Lower lobe of right lung (tissue), 2 donors: ENCODE measurements at regions not wholly inside any gene's neighbourhood (a gene's known extent, or its start where the extent isn't known, plus 50 kb on each side); places are given as distances from the start of the nearest gene placed in this dataset.
A peak's percentile ranks its signal among the peaks of the same experiment; 100 is the strongest.

ENCODE experiments used
- ATAC-seq, 2 donors: fragments of 200-7000 bp; cut with Tn5 transposase; one replicate each; pipeline ENCODE4 v1.9.1; 2020 to 2022; ENCODE audit warnings: mild to moderate bottlenecking in 2 of 2, moderate library complexity in 2 of 2
- DNase-seq: peaks from one replicate; pipeline ENCODE4 v3.0.0-alpha.2; 2020
- H3K27ac ChIP-seq: fragments of 200-600 bp; one replicate; pipeline ENCODE4 v1.8.0; 2022
- H3K27me3 ChIP-seq: fragments of 200-600 bp; one replicate; pipeline ENCODE4 v1.8.0; 2022; ENCODE audit warnings: low read depth
- H3K36me3 ChIP-seq: fragments of 200-600 bp; one replicate; pipeline ENCODE4 v1.8.0; 2022; ENCODE audit warnings: mild to moderate bottlenecking
- H3K4me1 ChIP-seq: fragments of 200-600 bp; one replicate; pipeline ENCODE4 v1.8.0; 2022
- H3K4me3 ChIP-seq: fragments of 200-600 bp; one replicate; pipeline ENCODE4 v1.8.0; 2022; ENCODE audit warnings: mild to moderate bottlenecking
- H3K9me3 ChIP-seq: fragments of 200-600 bp; one replicate; pipeline ENCODE4 v1.8.0; 2022
- intact Hi-C: fragments of 100-400 bp; cut with DNase I; formaldehyde crosslinking; loops from one replicate; pipeline ENCODE4 v1.11.0; 2022
- TF ChIP-seq, protein P1 (sequence below): fragments of 200-600 bp; IDR thresholded peaks from one replicate; pipeline ENCODE4 v1.8.0; 2022; ENCODE audit warnings: antibody characterized with exemption, mild to moderate bottlenecking
- donor health status: DM: no; HTN: yes; CAD: no; lungs with severe emphysema.

GRCh38 chr13:40069173-40070044 lies 413.9 kb downstream of the COG6 start:
- H3K27me3 ChIP-seq = no peaks in the 10 kb centered on the region
- peak; percentile 91 for ATAC-seq
- TF ChIP-seq, protein P1, sequence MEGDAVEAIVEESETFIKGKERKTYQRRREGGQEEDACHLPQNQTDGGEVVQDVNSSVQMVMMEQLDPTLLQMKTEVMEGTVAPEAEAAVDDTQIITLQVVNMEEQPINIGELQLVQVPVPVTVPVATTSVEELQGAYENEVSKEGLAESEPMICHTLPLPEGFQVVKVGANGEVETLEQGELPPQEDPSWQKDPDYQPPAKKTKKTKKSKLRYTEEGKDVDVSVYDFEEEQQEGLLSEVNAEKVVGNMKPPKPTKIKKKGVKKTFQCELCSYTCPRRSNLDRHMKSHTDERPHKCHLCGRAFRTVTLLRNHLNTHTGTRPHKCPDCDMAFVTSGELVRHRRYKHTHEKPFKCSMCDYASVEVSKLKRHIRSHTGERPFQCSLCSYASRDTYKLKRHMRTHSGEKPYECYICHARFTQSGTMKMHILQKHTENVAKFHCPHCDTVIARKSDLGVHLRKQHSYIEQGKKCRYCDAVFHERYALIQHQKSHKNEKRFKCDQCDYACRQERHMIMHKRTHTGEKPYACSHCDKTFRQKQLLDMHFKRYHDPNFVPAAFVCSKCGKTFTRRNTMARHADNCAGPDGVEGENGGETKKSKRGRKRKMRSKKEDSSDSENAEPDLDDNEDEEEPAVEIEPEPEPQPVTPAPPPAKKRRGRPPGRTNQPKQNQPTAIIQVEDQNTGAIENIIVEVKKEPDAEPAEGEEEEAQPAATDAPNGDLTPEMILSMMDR = peak; percentile 87
- peak; percentile 68 for DNase-seq
- H3K27ac ChIP-seq = no peak overlapping the region
- H3K4me1 ChIP-seq = peaks cover 6% of the 10 kb centered on the region
- no peak overlapping the region for H3K4me3 ChIP-seq
- intact Hi-C loops = loop anchor here (10.0 kb wide), 1 partner anchor 615 kb away; no protein-coding TSS in a partner anchor
- H3K9me3 ChIP-seq = no peaks in the 10 kb centered on the region
- H3K36me3 ChIP-seq = no peaks in the 10 kb centered on the region

DNA sequence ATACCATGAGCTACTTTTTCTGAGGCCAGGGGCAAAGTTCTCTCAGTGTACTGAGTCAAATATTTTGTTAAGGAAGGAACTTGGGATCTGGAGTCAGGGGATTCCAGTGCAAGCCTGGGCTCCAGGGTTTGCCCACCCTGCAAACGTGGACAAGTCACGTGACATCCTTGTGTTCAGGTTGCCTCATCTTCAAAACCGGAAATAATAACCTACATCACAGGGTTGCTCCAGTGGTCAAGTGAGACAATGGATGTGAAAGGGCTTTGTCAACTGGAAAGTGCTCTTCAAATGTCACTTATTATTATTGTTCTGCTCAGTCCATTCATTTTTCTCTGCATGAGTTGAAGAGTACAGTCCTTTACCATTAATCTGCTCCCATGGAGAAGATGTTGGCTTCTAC lies 414.9 kb downstream of the COG6 start:
- ATAC-seq (no peak), DNase-seq (no peak)
- Histone ChIP-seq H3K4me3 (no peak overlapping the region), H3K4me1 (peaks cover 6% of the 10 kb centered on the region), H3K9me3 (no peaks in the 10 kb centered on the region), H3K36me3 (no peaks in the 10 kb centered on the region), H3K27me3 (no peaks in the 10 kb centered on the region), H3K27ac (no peak overlapping the region)
- intact Hi-C loops = no loop called here
- TF ChIP-seq, protein P1 = no peak

DNA sequence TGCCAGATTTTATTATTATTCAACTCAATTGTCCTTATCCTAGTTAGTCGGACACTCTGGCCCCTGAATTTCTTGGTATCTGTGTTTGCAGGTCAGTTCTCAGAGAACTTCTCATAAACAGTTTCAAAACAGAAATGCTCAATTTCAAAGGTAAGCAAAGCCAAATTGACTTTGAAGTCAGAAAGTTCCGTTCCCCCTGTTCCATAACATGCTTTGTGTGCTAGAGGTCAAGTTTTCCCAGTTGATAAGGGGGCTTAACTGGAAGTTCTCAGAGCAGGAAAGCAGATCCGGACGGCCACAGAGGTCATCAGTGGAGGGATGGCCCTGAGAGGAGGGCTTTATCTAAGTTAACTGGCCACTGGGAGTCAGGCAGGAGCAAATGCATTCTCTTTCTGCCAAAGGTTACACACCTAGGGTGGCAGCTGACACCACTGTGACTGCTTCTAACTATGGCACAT lies 417.2 kb downstream of the COG6 start:
- ATAC-seq (no peak), DNase-seq (no peak)
- H3K27ac ChIP-seq = no peak overlapping the region
- no peaks in the 10 kb centered on the region for H3K36me3 ChIP-seq
- H3K27me3 ChIP-seq = no peaks in the 10 kb centered on the region
- H3K9me3 ChIP-seq = no peaks in the 10 kb centered on the region
- H3K4me1 ChIP-seq = peaks cover 6% of the 10 kb centered on the region
- H3K4me3 ChIP-seq = no peak overlapping the region
- TF ChIP-seq, protein P1 = no peak
- intact Hi-C loops = no loop called here

GRCh38 chr13:40074338-40074737 lies 418.9 kb downstream of the COG6 start:
- intact Hi-C loops = no loop called here
- no peaks in the 10 kb centered on the region for H3K36me3 ChIP-seq
- ATAC-seq (no peak), DNase-seq (no peak)
- no peak overlapping the region for H3K27ac ChIP-seq
- H3K4me1 ChIP-seq = peaks cover 2% of the 10 kb centered on the region
- H3K9me3 ChIP-seq = no peaks in the 10 kb centered on the region
- TF ChIP-seq, protein P1 = no peak
- H3K4me3 ChIP-seq = no peak overlapping the region
- no peaks in the 10 kb centered on the region for H3K27me3 ChIP-seq

DNA sequence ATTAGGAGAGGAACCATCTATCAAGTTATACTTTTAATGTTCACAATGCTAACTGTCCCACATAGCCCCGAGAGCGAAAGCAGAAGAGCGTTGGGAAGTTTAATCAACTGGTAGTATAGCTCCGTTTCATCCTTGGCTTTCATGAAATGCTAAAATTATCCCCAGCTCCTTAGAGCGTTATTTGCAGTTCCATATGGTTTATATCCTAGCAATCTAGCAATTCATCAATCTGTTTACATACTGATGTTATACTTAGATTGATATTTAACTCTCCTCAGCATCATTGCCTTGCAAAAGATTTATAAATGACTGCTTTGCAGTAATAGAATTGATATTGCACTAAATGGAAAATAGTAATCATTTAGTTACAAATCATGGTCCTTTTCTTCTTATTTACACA lies 419.8 kb downstream of the COG6 start:
- Histone ChIP-seq H3K27ac (no peak overlapping the region), H3K4me1 (no peaks in the 10 kb centered on the region), H3K27me3 (no peaks in the 10 kb centered on the region), H3K36me3 (no peaks in the 10 kb centered on the region), H3K9me3 (no peaks in the 10 kb centered on the region), H3K4me3 (no peak overlapping the region)
- intact Hi-C loops = no loop called here
- TF ChIP-seq, protein P1 = no peak
- no peak for DNase-seq
- no peak for ATAC-seq
